ENCODE measurements at regions not wholly inside any gene's neighbourhood (a gene's known extent, or its start where the extent isn't known, plus 50 kb on each side); places are given as distances from the start of the nearest gene placed in this dataset.

DNA sequence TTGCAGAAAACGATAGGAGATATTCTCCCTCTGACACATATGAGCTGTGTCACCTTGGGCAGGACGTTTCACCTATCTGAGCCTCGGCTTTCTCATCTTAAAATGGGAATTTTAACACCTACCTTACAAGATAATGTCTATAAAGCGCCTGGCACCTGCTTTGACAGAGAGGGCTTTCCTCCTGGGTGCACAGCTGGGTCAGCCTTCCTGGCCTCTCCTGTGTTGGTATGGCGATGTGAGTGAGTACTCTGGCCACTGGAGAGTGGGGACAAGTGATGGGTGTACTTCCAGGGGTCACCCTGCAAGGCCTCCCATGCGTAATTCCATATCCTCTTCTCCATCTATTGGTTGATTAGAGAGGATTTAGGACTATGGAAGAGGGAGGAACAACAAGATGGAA, 113.1 kb upstream of the SMIM23 start:
- Histone ChIP-seq H3K4me1 (no peaks in the 10 kb centered on the region), H3K27ac (no peak overlapping the region), H3K27me3 (ENCODE audit: insufficient read depth in 3 of 3, low read length in 2 of 3) (peaks cover 0 to 1% (median 0%) of the 10 kb centered on the region in 3 donors), H3K4me3 (no peak overlapping the region), H3K9me3 (no peaks in the 10 kb centered on the region), H3K36me3 (ENCODE audit: insufficient read depth in 1 of 2, low read depth in 1 of 2) (no peaks in the 10 kb centered on the region)
- intact Hi-C loops (cut with DNase I) = no loop called here
- DNase-seq = no peak
- ATAC-seq = no peak
- TF ChIP-seq, protein P1, sequence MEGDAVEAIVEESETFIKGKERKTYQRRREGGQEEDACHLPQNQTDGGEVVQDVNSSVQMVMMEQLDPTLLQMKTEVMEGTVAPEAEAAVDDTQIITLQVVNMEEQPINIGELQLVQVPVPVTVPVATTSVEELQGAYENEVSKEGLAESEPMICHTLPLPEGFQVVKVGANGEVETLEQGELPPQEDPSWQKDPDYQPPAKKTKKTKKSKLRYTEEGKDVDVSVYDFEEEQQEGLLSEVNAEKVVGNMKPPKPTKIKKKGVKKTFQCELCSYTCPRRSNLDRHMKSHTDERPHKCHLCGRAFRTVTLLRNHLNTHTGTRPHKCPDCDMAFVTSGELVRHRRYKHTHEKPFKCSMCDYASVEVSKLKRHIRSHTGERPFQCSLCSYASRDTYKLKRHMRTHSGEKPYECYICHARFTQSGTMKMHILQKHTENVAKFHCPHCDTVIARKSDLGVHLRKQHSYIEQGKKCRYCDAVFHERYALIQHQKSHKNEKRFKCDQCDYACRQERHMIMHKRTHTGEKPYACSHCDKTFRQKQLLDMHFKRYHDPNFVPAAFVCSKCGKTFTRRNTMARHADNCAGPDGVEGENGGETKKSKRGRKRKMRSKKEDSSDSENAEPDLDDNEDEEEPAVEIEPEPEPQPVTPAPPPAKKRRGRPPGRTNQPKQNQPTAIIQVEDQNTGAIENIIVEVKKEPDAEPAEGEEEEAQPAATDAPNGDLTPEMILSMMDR (IDR thresholded peaks at IDR 0.05) = no peak
- WGBS, 3 donors = 82 to 92% (median 83%) methylated on average over 6 of the region's 6 CpGs

DNA sequence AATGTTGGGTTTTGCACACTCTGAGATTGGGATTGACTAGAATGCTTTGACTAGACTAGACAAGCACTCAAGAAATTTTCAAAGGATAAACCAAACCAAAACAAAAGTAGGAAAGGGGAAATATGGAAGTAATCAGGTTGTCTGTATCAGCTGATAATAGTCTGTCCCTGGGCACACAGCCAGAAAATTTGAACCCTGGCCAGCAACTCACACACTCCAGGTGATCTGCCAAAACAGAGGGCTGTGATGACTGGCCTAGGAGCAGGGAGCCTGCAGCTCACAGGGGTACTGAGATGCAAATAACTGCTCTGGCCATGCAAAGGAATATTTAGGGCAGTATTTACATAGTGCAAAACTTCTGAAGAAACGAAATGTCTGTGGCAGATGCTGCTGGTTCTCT, 112.3 kb upstream of the SMIM23 start:
- intact Hi-C loops (cut with DNase I) = no loop called here
- TF ChIP-seq, protein P1 (IDR thresholded peaks at IDR 0.05) = no peak
- DNase-seq (no peak), ATAC-seq (no peak)
- Histone ChIP-seq H3K27ac (no peak overlapping the region), H3K4me3 (no peak overlapping the region), H3K4me1 (no peaks in the 10 kb centered on the region), H3K27me3 (ENCODE audit: insufficient read depth in 3 of 3, low read length in 2 of 3) (peaks cover 0 to 1% (median 0%) of the 10 kb centered on the region in 3 donors), H3K36me3 (ENCODE audit: insufficient read depth in 1 of 2, low read depth in 1 of 2) (no peaks in the 10 kb centered on the region), H3K9me3 (no peaks in the 10 kb centered on the region)
- WGBS, 3 donors = 56 to 76% (median 68%) methylated on average over 1 of the region's 1 CpG

DNA sequence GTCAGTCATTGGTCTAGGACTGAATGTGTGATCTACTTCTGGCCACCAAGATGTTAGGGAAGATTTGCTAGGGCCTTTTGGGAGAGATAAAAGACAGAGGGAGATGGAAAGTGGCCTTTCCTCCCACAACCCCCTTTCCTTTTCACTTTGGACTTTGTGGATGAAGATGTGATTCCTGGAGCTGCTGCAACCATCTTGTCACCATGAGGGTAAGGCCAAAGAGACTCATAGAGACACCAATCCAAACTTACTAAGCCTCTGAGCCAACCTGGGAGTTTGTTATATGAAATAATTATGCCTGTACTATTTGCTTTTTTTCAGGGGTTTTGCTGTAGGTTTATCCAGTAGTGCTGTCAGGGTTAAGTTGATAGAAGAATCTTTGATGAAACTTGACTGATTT, 111.8 kb upstream of the SMIM23 start:
- H3K27me3 ChIP-seq (ENCODE audit: insufficient read depth in 3 of 3, low read length in 2 of 3) = peaks cover 0 to 1% (median 0%) of the 10 kb centered on the region in 3 donors
- no peak overlapping the region for H3K4me3 ChIP-seq
- intact Hi-C loops (cut with DNase I) = no loop called here
- TF ChIP-seq, protein P1 (IDR thresholded peaks at IDR 0.05) = no peak
- H3K27ac ChIP-seq = no peak overlapping the region
- no peaks in the 10 kb centered on the region for H3K4me1 ChIP-seq
- H3K9me3 ChIP-seq = no peaks in the 10 kb centered on the region
- DNase-seq = no peak
- H3K36me3 ChIP-seq (ENCODE audit: insufficient read depth in 1 of 2, low read depth in 1 of 2) = no peaks in the 10 kb centered on the region
- ATAC-seq = no peak

DNA sequence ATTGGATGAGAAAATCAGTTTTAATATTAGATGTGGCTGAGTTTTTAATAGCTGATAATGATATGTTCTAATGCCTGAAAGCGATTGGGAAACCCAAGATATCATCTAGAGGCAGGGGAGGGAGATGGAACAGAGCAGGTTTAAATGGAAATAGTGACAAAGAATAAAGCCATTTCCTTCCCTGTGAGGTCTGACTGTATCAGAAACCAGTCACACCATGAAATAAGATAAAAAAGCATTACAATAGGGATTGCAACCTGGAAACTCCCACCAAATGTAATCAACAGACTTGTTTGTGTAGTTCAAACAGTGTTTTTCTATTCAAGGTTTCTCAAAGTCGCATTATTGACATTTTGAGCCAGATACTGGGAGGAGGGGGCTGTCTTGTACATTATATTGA, 110.1 kb upstream of the SMIM23 start:
- H3K4me1 ChIP-seq = no peaks in the 10 kb centered on the region
- H3K4me3 ChIP-seq = no peak overlapping the region
- H3K9me3 ChIP-seq = no peaks in the 10 kb centered on the region
- intact Hi-C loops (cut with DNase I) = no loop called here
- DNase-seq = no peak
- H3K36me3 ChIP-seq (ENCODE audit: insufficient read depth in 1 of 2, low read depth in 1 of 2) = no peaks in the 10 kb centered on the region
- TF ChIP-seq, protein P1 (IDR thresholded peaks at IDR 0.05) = no peak
- no peak overlapping the region for H3K27ac ChIP-seq
- WGBS, 3 donors = 76 to 82% (median 79%) methylated on average over 2 of the region's 2 CpGs
- ATAC-seq = no peak
- H3K27me3 ChIP-seq (ENCODE audit: insufficient read depth in 3 of 3, low read length in 2 of 3) = peaks cover 0 to 1% (median 0%) of the 10 kb centered on the region in 3 donors

DNA sequence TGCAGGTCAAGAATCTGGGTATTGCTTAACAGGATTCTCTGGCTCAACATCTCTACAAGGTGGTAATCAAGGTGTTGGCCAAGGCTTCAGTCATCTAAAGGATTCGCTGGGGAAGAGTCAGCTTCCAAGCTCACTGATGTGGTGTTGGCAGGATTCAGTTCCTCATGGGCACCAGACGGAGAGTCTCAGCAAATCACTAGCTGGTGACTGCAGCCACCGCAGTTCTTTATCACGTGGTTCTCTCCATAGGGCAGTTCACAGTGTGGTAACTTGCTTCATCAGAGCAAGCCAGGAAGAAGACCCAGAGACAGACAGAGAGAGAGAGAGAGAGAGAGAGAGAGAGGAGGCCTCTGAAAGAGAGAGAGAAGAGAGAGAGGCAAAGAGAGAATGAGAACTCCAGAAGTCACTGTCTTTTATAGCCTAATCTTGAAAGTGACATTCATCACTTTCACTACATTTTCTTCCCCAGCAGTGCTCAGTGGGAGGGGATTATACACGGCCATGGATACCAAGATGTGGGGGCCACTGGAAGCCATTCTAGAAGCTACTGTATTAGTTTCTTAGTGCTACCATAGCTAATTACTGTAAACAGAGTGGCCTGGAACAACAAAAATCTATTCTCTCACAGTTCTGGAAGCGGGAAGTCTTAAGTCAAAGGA, 109.2 kb upstream of the SMIM23 start:
- no peak for DNase-seq
- no peak for ATAC-seq
- no peaks in the 10 kb centered on the region for H3K9me3 ChIP-seq
- H3K27me3 ChIP-seq (ENCODE audit: insufficient read depth in 3 of 3, low read length in 2 of 3) = peaks cover 0 to 1% (median 0%) of the 10 kb centered on the region in 3 donors
- intact Hi-C loops (cut with DNase I) = no loop called here
- TF ChIP-seq, protein P1 (IDR thresholded peaks at IDR 0.05) = no peak
- no peak overlapping the region for H3K27ac ChIP-seq
- H3K4me1 ChIP-seq = no peaks in the 10 kb centered on the region
- H3K36me3 ChIP-seq (ENCODE audit: insufficient read depth in 1 of 2, low read depth in 1 of 2) = no peaks in the 10 kb centered on the region
- no peak overlapping the region for H3K4me3 ChIP-seq
- WGBS, 3 donors = 59 to 76% (median 63%) methylated on average over 6 of the region's 6 CpGs
